Right renal pelvis (tissue), 4 donors: ENCODE measurements at regions not wholly inside any gene's neighbourhood (a gene's known extent, or its start where the extent isn't known, plus 50 kb on each side); places are given as distances from the start of the nearest gene placed in this dataset.
"Not testable (repeated sequence)": the region's sequence is repeated elsewhere in the genome, so short reads cannot be mapped to it uniquely, and the experiment has no call there.

ENCODE experiments used
- DNase-seq, 4 donors: peaks; one replicate each; pipeline ENCODE4 v3.0.0-alpha.2; 2013; ENCODE audit warnings: low read depth in 4 of 4, low spot score in 3 of 4, missing footprints in 1 of 4

- DNase-seq = no peak
Measured at GRCh38 chr12:116426391-116427136, 132.6 kb upstream of the MAP1LC3B2 start.

DNA sequence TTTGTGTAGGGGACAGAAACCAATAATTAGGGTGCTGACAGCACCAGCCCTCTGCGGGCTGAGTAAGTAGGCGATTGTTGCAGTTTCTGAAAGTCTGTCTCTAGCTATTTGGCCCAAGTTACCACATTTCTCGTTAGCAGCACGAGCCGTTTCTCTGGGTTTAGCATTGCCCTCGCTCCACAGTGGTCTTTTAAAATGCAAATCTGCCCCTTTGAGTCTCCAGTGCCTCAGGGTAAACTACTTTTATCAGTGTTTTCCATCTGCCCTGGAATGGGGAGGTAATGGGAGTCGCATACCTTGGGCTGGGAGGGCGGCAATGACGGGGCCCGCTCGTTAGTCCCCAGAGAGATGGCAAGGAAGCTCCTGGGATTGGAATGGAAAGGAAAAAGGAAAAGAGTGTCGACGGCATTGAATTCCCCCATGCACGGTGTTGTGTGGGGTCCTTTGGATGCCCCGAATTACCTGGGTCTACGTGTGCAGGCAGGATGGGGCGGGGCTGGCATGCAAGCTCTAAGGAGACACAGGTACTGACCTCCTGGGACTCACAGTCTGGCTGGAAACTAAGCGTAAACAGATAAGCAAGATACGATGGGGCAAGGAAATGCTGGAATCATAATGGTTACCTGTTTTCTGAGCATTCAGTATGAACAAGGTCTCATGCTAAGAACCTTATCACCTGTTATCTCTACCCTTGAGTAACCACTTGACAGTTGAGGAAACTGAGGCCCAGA is 131.8 kb upstream of the MAP1LC3B2 start:
- no peak for DNase-seq

DNA sequence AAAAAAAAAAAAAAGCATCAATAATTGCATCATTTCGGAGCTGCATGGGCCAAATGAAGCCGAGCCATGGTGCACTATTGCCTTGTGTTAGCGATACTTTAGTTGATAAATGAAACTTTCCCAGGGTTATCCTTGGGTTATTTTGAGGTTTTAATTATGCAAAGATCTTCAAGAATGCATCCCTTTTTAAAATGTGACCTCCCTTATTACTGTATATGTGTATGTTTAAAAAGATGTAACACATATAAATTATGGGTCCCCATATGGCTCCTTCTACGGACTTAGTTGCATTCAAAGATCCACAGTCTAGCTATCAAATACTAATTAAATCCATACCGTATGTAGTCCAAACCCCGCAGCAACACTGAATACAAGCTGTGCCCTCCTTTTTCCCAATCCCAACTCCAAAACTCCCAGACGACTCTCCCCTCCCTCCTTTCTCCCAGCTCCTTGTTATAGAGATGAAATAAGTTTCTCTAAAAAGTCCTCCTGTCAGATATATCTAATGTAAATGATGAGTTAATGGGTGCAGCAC is 129.3 kb upstream of the MAP1LC3B2 start:
- DNase-seq = no peak

- no peak for DNase-seq
Measured at GRCh38 chr12:116430911-116431565, 128.1 kb upstream of the MAP1LC3B2 start.

- DNase-seq = no peak
Measured at GRCh38 chr12:116431677-116432300, 127.4 kb upstream of the MAP1LC3B2 start.

GRCh38 chr12:116432314-116432750 is 126.8 kb upstream of the MAP1LC3B2 start:
- no peak for DNase-seq

DNA sequence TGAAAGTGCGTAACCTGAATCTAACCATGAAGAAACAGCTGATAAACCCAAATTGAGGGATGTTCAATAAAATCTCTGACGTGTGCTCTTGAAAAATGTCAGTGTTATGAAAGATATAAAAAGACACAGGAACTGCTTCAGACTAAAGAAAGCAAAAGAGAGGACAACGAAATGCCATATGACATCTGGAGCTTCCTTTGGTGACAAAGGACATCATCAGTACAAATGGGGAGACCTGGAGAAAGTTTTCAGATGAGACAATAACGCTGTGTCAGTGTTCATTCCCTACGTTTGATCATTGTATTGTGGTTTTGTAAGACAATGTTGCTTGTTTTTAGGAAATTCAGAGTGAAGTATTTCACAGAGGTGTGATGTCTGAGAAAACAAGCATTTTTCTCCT is 125.9 kb upstream of the MAP1LC3B2 start:
- no peak for DNase-seq

DNA sequence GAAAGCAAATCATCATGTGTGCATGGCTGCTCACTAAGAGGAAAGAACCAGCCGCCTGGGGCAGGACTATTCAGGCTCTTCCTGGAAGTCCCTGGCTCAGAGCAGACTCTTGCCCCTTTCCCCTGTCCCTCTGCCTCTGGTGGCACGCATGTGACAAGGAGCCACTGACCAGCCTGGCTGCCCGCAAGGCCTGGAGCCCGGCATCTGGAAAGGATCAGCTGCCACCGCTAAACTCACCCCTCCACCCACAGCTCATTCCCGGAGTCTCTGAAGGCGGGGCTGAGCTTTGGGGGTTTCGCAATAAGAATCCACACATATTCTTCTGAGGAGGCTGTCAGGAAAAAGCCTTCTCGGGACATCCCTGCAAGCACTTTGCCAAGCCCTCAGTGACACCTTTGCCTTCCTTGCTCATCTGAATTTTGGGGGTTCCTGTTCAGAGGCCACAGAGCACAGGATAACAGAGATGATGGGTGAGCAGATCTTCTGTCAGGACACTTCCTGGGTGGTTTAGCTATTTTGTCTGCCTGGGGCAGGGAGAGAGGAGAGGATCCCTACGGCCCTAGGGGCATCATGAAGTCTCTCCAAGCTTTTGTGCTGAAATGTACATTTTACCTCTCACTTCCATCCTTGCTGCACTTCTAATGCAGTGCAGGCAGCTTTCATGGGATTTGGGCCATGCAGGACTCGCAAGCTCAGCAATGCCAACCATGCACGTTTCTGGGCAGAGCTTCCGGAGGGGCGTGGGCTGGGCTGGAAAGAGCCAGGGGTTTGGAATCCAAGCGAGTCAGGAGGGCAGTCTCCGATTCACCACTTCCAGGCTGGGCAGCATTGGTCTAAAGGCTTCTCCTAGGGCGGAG is 124.8 kb upstream of the MAP1LC3B2 start:
- peak in 1 of 4 donors; percentile 61 for DNase-seq

DNA sequence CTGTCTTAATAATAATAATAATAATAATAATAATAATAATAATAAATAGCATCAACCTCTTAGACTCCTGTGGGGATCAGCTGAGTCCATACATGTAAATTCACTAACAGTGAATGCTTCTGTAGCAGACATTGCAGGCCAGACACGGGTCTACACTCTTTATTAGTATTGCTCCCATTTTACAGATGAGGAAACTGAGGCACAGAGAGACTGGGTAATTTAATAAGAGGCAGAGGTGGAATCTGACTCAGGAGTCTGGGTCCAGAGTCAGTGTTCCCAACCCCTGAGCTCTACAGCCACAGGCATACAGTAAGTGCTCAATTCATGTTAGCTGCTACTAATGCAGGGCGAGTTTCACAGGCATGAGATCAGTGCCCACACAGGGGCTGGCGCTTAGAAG is 123.2 kb upstream of the MAP1LC3B2 start:
- no peak for DNase-seq

GRCh38 chr12:116436561-116437249 is 122.5 kb upstream of the MAP1LC3B2 start:
- no peak for DNase-seq

GRCh38 chr12:116441292-116441691 is 117.9 kb upstream of the MAP1LC3B2 start:
- DNase-seq = no peak

DNA sequence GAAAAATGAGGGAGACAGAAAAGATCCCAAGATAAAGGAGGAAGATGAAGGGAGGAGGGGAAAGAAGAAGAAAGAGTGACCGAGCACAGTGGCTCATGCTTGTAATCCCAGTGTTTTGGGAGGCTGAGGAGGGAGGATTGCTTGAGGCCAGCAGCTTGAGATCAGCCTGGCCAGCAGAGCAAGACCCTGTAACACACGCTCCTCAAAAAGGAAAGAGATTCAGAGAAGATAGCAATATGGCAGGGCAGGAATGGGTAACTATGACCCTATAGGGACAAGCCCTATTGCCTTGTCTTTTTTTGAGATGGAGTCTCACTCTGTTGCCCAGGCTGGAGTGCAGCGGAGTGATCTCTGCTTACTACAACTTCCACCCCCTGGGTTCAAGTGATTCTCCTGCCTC is 116.9 kb upstream of the MAP1LC3B2 start:
- DNase-seq = no peak

GRCh38 chr12:116442946-116443345 is 116.2 kb upstream of the MAP1LC3B2 start:
- no peak for DNase-seq

- no peak for DNase-seq
Measured at GRCh38 chr12:116443821-116444589, 115.2 kb upstream of the MAP1LC3B2 start.

- DNase-seq = no peak
Measured at GRCh38 chr12:116444590-116444943, 114.6 kb upstream of the MAP1LC3B2 start.

- DNase-seq = no peak
Measured at GRCh38 chr12:116448165-116448739, 110.9 kb upstream of the MAP1LC3B2 start.

- no peak for DNase-seq
Measured at GRCh38 chr12:116450406-116450910, 108.7 kb upstream of the MAP1LC3B2 start.

DNA sequence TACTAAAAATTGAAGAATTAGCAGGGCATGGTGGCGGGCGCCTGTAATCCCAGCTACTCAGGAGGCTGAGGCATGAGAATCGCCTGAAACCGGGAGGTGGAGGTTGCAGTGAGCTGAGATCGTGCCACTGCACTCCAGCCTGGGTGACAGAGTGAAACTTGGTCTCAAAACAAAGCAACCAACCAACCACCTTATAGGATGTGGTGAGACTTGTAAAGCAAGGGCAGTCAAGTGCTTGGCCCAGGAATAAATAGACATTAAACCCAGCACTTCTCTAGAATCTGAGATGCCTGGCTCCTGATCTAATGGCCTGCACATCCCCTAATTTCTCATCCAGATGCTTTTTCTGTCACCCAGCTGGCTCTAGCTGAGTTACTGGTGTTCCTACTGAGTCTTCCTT is 106.2 kb upstream of the MAP1LC3B2 start:
- not testable (repeated sequence) for DNase-seq
